ENCODE measurements at regions not wholly inside any gene's neighbourhood (a gene's known extent, or its start where the extent isn't known, plus 50 kb on each side); places are given as distances from the start of the nearest gene placed in this dataset.
"Not testable (repeated sequence)": the region's sequence is repeated elsewhere in the genome, so short reads cannot be mapped to it uniquely, and the experiment has no call there.

DNA sequence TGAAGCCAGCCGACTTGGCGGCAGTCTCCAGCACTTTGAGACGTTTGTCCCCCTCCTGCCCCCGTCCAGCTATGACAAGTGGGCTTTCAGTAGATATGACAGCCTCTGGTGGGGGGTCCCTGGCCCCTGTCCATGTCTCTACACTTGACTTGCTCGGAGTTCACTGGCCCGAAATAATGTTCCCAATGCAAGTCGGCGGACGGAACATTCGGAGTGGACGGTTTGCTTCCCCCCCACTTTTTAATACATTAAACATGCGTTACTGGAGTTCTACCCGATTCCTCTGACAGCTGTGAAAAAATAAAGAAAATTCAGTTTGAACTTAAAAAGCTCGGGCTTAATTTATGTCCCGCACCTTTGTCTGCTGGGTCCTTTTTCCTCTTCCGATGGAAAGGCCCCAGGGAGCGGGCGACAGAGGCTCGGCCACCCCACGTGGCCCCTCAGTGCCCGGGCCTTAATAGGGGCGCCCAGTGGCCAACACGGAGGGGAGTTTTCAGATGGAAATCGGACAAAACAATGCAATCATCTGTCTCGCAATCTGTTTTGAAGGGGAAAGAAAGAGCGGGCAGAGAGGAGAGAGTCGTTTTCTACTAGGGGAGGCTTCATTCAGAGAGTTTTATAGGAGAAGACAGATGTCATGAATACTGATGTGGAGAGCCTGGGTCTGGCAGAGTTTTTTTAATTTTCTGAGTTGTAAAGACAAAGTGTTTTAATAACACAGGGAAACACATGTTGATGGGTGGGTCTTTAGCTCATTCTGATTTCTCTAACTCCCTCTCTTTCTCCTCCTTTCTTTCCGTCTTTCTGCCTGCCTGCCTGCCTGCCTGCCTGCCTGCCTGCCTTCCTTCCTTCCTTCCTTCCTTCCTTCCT, 50.2 kb downstream of the SMIM38 start:
- no peak for DNase-seq (ENCODE audit: low read depth in 2 of 2)

DNA sequence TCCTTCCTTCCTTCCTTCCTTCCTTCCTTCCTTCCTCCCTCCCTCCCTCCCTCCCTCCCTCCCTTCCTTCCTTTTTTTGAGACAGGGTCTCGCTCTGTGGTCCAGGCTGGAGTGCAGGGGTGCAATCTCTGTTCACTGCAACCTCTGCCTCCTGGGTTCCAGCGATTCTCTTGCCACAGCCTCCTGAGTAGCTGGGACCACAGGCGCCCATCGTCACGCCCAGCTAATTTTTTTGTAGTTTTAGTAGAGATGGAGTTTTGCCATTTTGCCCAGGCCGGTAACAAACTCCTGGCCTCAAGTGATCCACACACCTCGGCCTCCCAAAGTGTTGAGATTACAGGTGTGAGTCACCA, 50.9 kb downstream of the SMIM38 start:
- not testable (repeated sequence) for DNase-seq (ENCODE audit: low read depth in 2 of 2)

DNA sequence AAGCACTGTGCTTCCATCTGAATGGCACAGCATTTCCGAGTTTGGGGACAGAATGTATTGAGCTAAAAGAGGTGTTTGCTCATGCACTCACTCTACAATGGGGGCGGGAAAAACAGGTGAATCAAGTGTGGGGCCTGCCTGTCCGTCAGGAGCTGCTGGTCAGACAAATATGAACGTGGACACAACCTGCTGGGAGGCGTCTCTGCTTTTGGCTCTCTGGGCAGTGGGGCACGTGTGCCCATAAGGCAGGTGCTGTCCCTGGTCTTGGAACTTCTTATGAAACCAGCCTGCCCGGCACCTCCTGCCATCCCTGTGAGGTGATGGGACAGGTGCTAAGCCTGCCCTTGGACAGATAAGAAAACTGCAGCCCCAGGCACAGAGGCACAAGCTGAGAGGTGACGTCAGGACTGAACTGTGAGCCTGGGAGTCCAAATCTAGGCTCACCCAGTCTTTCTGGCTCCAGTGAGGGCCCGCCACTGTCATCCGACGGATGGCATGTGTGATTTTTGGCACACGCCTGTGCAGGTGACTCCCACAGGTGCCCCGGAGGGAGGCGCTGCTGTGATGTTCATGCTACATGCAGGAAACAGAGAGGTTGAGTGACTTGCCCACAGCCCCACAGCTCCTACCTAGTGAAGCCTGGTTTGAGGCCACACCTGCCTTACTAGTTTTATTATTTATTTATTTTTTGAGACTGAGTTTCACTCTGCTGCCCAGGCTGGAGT, 51.6 kb downstream of the SMIM38 start:
- no peak for DNase-seq (ENCODE audit: low read depth in 2 of 2)

DNA sequence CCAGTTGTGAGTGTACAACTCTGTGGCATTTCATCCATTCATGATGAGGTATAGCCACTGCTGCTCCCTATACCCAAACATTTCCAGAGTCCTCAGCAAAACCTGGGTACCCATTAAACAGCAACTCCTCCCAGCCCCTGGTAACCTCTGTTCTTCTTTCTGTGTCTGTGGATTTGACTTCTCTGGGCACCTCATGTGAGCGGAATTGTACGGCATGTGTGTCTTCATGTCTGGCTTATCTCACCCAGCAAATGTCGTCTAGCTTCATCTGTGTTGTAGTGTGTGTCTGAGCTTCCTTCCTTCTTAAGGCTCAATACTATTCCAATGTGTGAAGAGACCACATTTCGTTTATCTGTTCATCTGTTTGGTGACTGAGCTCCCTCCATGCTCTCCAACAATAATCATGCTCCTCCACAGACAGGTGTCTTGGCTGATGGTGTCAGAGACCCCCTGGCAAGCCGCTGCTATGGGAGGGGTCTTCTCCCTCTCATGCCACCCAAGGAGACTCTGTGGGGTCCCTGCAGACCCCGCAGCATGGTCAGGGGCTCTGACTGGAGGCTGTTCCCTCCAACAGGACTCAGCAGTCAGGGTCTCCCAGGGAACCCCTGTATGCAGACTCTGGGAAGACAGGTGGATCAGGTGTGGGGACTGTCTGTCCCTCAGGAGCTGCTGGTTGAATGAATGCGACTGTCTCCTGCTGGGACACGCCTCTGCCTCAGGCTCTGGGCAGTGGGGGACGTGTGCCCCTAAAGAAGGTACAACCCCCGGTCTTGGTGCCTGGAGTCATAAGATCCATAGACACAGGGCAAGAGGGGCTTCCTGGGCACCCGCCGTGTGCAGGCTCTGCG, 52.7 kb downstream of the SMIM38 start:
- DNase-seq (ENCODE audit: low read depth in 2 of 2), result no peak

DNA sequence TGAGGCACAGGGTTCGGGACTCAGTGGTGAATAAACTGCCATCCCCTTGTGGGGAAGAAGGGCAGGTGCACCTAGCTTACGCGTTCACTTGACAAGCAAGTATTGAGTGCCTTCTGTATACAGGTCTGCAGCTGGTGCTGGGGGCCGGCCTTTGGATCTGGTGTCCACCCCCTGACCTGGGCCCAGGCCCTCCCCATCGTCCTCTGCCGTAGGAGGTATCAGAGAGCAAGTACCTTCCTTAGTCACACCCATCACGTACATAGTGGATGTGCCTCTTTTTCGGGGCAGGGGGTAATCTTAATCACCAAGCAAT, 53.3 kb downstream of the SMIM38 start:
- DNase-seq (ENCODE audit: low read depth in 2 of 2), result no peak

DNA sequence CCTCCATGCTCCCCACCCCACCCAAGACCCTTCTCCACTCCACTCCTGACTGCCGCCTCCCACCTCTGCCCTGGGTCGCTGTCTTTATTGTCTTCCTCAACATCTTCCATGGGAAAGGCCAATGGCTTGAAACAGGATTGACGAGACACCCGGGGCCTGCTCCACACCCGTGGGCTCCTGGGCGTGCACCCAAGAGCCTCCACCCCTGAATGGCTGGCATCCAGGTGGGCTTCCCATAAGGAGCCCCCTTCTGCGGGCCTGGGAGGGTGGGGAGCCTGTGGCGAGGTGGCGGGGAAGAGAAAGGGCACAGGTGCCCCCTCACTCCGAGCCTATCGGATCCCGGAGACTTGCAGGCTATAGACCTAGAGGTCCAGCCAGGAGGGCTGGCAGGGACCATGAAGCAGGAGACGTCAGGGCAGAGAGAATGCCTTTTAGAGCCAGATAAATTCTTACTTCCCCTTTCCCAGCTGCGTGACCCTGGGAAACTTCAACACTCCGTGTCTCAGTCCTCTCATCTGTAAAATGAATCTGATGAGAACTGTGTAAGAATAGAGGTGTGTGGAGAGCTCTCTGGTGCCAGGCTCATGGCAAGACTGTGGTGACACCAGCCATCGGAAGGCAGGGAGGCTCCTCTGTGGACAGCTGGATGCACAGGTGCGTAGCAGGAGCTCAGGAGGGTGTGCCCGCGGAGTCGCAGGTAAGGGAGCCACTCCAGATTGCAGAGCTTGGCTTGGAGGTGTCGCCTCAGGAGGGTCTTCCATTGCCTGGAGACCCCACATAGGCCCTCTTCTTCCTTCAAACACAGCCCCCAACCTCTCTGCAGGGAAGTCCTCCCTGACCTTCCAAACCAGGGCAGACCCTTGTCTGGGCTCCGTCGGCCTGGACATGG, 53.9 kb downstream of the SMIM38 start:
- DNase-seq (ENCODE audit: low read depth in 2 of 2), result no peak

DNA sequence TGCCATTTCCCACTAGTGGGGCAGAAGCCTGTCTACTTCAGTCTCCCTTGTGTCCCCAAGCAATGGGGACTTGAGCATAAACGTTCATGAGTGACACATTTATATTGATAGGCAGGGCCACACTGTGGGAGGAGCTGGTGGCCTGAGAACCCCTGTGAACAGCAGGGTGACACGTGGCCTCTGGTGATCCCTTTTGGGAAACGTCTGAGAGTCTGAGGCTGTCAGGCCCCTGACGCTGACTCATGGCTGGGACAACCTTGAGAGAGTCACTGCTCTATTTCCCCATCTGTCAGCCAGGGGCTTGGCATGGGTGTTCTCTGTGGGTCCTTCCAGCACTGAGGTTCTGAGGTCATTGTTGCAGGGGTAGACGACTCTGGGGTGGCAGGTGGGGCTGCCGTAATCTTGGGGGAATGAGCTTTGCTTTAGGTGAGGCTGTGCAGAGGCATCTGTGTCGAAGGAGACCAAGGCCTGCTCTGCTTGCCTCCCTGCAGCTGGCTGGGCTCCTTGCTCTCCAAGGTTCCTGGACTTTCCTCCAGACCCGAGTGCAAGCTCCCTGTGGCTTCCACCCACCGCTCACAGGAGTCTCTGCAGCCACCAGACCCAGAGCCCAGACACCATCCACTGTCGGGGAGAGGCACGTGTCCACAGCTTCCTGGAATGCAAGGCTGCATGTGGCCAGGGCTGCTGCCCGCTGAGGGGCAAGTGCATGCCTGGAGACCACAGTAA, 54.7 kb downstream of the SMIM38 start:
- no peak for DNase-seq (ENCODE audit: low read depth in 2 of 2)

DNA sequence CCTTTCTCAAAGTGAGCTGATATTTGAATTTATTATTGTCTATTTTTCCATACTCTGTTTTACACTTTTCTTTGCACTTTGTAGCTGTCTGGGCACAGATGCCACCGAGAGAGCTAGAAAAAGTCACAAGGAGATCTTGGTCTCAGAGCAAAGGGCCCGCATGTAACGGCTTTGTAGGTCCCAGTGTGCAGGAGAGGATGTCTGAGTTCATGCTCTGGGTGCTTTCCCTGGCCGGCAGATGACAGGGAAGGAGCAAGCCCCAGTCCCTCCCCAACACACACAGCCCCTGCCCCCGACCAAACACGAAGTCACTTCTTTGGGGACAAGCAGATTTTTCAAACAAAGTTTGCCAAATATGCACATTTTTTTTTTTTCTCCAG, 55.8 kb downstream of the SMIM38 start:
- DNase-seq (ENCODE audit: low read depth in 2 of 2), result no peak

DNA sequence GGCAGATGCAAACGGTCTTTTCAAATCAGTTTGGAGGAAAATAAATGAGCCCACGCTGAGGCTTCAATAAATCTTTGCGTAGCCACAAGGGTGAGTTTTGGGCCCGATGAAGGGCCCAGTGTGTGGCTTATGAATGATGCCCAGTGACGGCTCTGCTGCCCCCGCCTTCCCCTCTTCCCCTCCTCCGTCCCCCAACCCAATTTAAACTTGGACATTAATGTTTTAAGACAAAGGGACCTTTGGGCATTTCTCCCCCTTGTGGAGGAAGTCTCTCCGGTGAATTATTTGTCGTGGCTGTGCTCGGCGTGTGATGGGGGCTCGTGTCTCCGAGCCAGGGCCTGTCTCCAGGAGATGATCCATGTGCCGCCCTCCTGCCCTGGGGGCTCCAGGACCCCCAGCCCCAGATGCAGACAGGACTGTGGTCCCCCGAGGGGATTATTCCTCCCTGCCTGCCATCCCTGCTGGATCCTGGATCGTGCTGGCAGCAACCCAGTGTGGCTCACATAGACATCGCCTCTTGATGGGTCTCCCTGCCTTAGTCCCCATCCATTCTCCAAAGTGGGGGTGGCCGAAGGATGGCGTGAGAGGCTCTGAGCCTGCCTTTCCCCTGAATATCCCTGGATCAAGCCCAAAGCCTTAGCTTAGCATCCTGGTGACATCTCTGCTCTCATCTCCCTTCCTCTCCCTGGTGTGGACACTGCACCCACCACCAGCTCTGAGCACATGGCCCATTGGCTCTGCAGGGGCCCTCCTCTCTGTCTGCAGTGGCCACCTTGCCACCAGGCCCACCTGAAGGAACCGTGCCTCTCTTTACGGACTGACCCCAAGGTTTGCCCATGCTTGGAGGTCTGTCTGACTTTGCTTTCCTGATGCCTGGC, 56.4 kb downstream of the SMIM38 start:
- DNase-seq (ENCODE audit: low read depth in 2 of 2), result no peak

DNA sequence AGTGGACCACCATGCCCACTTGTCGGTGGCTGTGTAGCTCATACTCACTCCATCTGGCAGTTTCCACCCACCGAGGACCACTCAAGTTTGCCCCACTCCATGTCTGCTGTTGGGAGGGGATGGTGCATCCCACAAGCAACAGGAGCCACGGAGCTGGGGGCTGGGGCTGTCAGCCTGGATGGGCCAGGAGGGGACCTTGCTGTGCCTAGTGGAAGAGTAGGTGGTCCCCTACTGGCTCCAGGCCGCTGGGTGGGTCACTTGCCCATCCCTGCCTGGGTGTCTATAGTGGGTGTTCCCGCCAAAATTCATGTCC, 57.0 kb downstream of the SMIM38 start:
- no peak for DNase-seq (ENCODE audit: low read depth in 2 of 2)

DNA sequence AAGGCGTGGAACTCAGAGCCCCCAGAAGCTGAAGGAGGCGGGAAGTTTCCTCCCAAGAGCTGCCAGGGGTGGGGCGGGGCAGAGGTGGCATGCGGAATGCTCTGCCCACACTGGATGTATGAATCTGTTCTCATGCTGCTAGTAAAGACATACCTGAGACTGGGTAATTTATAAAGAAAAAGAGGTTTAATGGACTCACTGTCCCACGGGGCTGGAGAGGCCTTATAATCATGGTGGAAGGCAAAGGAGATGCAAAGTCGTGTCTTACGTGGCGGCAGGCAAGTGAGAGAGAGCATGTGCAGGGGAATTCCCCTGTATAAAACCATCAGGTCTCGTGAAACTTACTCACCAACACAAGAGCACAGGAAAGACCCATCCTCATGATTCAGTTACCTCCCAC, 57.6 kb downstream of the SMIM38 start:
- peak; percentile 19 to 27 for DNase-seq (ENCODE audit: low read depth in 2 of 2)

DNA sequence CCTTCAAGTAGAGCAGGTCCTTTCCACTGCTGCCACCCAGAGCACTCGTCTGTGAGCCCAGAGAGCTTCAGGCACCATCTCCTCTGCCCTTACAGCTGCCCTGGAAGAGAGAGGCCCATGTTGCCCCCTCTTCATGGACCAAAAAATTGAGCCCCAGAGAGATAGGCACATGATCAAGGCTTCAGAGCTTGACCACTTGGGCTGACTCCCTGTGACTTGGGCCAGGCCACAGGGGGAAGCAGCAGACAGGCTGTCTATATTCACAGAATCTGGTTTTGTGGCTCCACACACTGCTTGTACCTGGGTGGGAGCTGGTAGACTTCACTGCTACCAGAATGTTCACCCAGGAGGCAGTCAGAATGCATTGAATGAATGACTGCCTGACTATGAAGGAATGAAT, 58.2 kb downstream of the SMIM38 start:
- no peak for DNase-seq (ENCODE audit: low read depth in 2 of 2)

DNA sequence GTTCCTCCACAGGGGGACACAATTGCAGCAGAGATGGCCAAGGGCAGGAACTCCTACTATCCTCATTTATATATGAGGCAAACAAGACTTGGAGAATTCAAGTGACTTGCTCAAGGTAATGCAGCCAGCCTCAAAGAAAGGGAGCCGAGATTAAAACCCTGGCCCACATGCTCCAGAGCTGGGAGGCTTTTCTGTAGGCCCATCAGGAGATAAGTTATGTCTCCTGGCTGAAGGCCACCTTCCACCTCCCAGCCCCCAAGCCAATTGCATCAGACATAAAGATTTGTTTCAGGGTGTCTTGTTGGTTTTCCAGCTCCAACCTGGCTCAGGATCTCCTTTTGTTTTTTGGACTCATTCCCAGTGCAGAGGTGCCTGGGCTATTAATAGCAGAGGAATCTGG, 59.5 kb downstream of the SMIM38 start:
- no peak for DNase-seq (ENCODE audit: low read depth in 2 of 2)

DNA sequence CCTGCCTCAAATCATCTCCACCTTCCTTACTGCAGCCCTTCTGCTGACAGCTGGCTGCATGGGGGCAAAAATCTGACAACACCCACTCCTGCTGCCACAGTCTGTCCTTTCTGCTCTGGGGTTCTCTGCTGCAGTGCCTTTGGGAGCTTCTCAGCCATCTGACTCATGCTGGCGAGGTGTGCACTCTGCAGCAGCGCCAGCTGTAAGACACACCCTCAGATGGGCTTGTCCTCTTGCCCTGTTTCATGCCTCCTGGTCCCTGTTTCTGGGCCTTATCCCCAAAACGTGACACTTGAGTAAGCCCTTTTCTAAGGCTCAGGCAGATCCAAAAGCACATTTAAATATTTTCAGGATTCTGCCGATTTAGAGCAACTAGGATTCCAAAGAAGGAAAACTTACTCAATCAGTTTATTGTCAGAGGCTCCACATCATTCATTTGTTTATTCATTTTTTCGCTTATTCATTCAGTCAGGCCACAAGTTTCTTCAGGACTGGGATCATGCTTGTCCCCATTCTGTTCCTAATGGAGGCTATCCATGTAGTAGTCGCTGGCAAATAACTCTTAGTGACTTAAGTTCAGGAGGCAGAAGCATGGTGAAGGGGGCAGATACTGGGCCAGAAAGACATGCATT, 60.2 kb downstream of the SMIM38 start:
- DNase-seq (ENCODE audit: low read depth in 2 of 2), result no peak

DNA sequence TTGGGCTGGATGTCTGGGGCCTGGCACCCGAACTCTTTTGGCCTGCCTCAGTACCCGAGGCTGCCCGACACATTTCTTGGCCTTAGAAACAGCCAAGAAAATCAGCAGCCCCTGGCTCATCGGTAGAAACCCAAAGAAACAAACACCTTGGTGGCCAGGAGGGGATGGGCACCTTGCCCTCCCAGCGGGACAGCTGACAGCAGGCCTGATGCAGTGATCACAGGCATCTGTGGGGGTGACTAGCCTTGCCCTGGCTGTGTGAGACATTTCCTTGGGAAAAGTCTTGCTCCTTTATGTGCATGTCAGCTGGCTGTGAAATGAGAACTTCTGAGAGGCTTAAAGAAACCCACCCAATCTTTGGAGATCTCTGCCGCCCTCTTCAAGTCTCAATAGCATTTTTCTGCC, 60.9 kb downstream of the SMIM38 start:
- no peak for DNase-seq (ENCODE audit: low read depth in 2 of 2)

DNA sequence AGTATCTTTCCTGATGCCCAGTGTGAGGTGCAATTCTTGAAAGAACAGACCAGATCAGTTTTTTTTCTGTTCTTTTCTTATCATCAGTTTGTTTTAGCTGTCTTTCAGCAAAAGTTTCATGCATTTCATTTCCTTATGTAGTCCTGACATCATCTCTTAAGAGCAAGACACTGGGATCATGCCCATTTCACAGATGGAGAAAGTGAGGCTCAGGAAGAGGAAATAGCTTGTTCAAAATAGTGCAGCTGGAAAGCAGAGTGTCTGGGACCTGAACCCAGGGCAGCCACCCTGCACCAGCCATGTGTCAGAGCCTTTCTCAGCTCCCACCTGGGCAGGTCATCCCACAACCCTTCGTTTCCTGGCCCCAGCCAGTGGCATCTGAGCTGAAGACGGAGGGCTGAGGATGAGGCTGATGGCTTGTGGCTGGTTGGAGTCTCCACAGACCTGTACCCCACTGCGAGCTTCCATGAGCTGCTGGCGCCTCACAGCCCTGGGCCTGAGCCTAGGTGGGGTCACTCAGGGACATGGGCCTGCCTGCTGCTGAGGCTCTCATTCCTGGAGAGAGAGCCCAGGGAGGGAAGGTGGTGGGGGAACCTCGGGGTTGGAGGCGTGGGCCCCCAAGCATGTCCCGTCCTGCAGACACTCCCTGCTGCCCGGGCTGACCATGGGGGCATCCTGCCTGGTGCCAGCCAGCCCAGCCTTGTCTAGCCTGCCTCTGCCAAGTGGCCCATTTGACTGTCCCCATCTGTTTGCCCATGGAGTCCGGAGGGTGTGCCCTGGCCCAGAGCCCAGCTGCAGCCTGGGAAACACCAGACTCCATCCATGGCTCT, 61.8 kb downstream of the SMIM38 start:
- DNase-seq (ENCODE audit: low read depth in 2 of 2), result no peak

DNA sequence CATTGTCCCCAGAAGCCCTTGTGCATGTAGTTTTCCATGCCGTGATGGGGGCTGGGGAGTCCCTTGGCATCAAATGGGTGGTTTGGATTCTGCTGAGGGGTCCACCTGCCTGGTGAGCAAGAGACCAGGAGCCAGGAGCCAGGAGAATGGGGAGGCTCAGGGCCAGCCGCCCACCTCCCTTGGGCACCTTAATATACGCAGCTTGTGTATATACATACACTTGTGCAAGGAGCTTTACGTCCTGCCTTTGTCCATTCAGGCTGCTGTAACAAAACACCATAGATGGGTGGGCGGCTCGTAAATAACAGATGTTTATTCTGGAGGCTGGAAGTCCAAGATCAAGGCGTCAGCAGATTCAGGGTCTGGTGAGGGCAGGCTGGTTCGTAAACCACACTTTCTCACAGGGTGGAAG, 62.5 kb downstream of the SMIM38 start:
- no peak for DNase-seq (ENCODE audit: low read depth in 2 of 2)

DNA sequence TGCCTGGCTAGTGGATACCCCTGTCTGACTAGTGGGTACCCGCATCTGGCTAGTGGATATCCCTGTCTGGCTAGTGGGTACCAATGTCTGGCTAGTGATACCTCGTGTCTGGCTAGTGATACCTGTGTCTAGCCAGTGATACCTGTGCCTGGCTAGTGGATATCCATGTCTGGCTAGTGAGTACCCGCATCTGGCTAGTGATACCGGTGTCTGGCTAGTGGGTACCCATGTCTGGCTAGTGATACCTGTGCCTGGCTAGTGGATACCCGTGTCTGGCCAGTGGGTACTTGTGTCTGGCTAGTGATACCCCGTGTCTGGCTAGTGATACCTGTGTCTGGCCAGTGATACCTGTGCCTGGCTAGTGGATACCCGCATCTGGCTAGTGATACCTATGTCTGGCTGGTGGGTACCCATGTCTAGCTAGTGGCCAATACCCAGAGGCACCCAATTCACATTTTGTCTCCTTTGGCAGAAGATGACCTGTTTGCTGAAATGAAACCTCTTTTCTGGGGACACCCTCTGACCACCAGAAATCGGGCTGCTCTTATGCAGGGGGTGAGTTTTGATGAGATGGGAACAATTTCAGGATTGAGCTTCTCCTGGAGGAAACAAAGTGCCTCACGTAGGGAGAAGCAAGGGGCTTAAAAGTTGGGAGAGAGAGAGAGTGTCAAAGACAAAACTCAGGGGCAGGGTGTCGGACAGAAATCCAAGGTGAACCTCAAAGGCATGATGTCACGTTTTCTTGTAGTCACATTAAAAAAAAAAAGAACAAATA, 63.4 kb downstream of the SMIM38 start:
- DNase-seq (ENCODE audit: low read depth in 2 of 2), result no peak

All from stimulated activated CD4-positive, alpha-beta T cell treated with anti-CD3 and anti-CD28 coated beads, Interleukin-1b, Interleukin-23, amount 100 ng/mL, for 4 hours (primary cell).